K562 (cell line): ENCODE measurements at regions not wholly inside any gene's neighbourhood (a gene's known extent, or its start where the extent isn't known, plus 50 kb on each side); places are given as distances from the start of the nearest gene placed in this dataset.
A peak's percentile ranks its signal among the peaks of the same experiment; 100 is the strongest.

ENCODE experiments used
- ATAC-seq: fragments of 200-7000 bp; cut with Tn5 transposase; 3 replicates; pipeline ENCODE4 v1.9.1; 2020; ENCODE audit warnings: moderate library complexity
- BruUV-seq: library from RNA; stranded (reverse); fragments of 400-500 nt; replicated peaks from 2 replicates; lab custom pipeline; 2021; lab: Mats Ljungman, UMichigan
- CTCF ChIA-PET: fragments of 300-600 bp; formaldehyde crosslinking; extraction: SDS; loops from one replicate; lab custom pipeline; 2021; ENCODE audit warnings: low intra/inter-chr PET ratio; lab: Yijun Ruan, JAX
- POLR2A ChIA-PET: fragments of 300-600, 350-650 bp; sonication (Branson Sonifier 250); formaldehyde crosslinking; extraction: SDS; loops from one replicate; lab custom pipeline; 2021; ENCODE audit warnings: antibody characterized with exemption, inconsistent platforms; lab: Yijun Ruan, JAX
- DNase-seq, 4 experiments: peaks; one replicate each; pipeline versions ENCODE4 v3.0.0 to v3.0.0-alpha.2; 2011 to 2018; ENCODE audit warnings: low spot score in 3 of 4, mixed read lengths in 3 of 4; ENCODE audit errors: extremely low read depth in 1 of 4
- FAIRE-seq: peaks from 2 replicates; lab custom pipeline; 2011; peaks lifted over from hg19 to GRCh38; lab: Jason Lieb, UNC
- H2AFZ ChIP-seq: 2 replicates; pipeline ENCODE4 v1.6.0; 2011; ENCODE audit warnings: low read depth, low read length, control low read depth, inconsistent platforms
- H3K27ac ChIP-seq: fragments of 200-600 bp; 3 replicates; pipeline ENCODE4 v1.8.0; 2011; ENCODE audit warnings: low read depth, mild to moderate bottlenecking, control low read depth, inconsistent platforms, low read length, moderate library complexity, mixed read lengths; ENCODE audit errors: extremely low read depth
- H3K27me3 ChIP-seq, 2 experiments: fragments of 300-600 bp in 1 of 2; 2 replicates in 1 of 2; 3 replicates in 1 of 2; pipeline versions ENCODE4 v1.6.0 to v1.8.0; 2011; ENCODE audit warnings: inconsistent platforms in 2 of 2, low read length in 2 of 2, mild to moderate bottlenecking in 1 of 2, mixed read lengths in 1 of 2, moderate library complexity in 1 of 2; ENCODE audit not compliant: control insufficient read depth in 2 of 2, insufficient read depth in 2 of 2
- H3K36me3 ChIP-seq: fragments of 300-600 bp; 3 replicates; pipeline ENCODE4 v1.8.0; 2011; ENCODE audit warnings: mild to moderate bottlenecking, low read length, inconsistent platforms; ENCODE audit not compliant: control insufficient read depth, insufficient read depth
- H3K4me1 ChIP-seq, 2 experiments: fragments of 200-600 bp in 1 of 2; replicated peaks in 1 of 2; 2 replicates in 1 of 2; 3 replicates in 1 of 2; pipeline versions ENCODE4 v1.5.1 to v1.8.0; 2011; ENCODE audit warnings: inconsistent platforms in 2 of 2, low read length in 2 of 2, mild to moderate bottlenecking in 1 of 2, mixed read lengths in 1 of 2, moderate library complexity in 1 of 2; ENCODE audit not compliant: control insufficient read depth in 2 of 2, insufficient read depth in 2 of 2
- H3K4me2 ChIP-seq: 2 replicates; pipeline ENCODE4 v1.6.1; 2011; ENCODE audit warnings: low read length, control low read depth, inconsistent platforms, mixed read lengths; ENCODE audit not compliant: insufficient read depth
- H3K4me3 ChIP-seq: fragments of 200-600 bp; sonication (generic), shearing (Covaris generic); 2 replicates; pipeline ENCODE4 v1.5.1; 2016; ENCODE audit warnings: control low read depth, inconsistent platforms
- H3K79me2 ChIP-seq: fragments of 200-600 bp; 3 replicates; pipeline ENCODE4 v1.8.0; 2011; ENCODE audit warnings: low read length, inconsistent platforms; ENCODE audit not compliant: control insufficient read depth, insufficient read depth
- H3K9ac ChIP-seq, 2 experiments: 2 replicates each; pipeline versions ENCODE4 v1.6.0 to v1.6.1; 2011; ENCODE audit warnings: low read depth in 2 of 2, low read length in 2 of 2, control low read depth in 1 of 2, inconsistent platforms in 1 of 2, mild to moderate bottlenecking in 1 of 2, mixed read lengths in 1 of 2; ENCODE audit not compliant: insufficient read depth in 1 of 2
- H3K9me1 ChIP-seq: one replicate; pipeline ENCODE4 v1.6.0; 2011; ENCODE audit warnings: inconsistent platforms, mild to moderate bottlenecking, low read length, moderate library complexity; ENCODE audit not compliant: control insufficient read depth, insufficient read depth
- H3K9me3 ChIP-seq: replicated peaks from 2 replicates; pipeline ENCODE4 v1.5.1; 2011; ENCODE audit warnings: low read depth, low read length, inconsistent platforms; ENCODE audit not compliant: control insufficient read depth, insufficient read depth
- H4K20me1 ChIP-seq: replicated peaks from 2 replicates; pipeline ENCODE4 v1.6.1; 2011; ENCODE audit warnings: low read length, inconsistent platforms, mixed read lengths; ENCODE audit not compliant: control insufficient read depth, insufficient read depth
- CEBPG ChIP-seq, 3 experiments: fragments of 200-800 bp in 1 of 3; sonication (Bioruptor generic) in 1 of 3; sonication (generic) in 1 of 3; formaldehyde crosslinking in 1 of 3; IDR thresholded peaks in 2 of 3; conservative IDR thresholded peaks in 1 of 3; 2 replicates each; pipeline versions ENCODE4 v1.6.1 to v1.8.0; 2016 to 2022; ENCODE audit warnings: missing compliant biosample characterization in 2 of 3, missing genetic modification characterization in 2 of 3, mild to moderate bottlenecking in 1 of 3, missing genetic modification reagents in 1 of 3
- E2F3 ChIP-seq: fragments of 250-450 bp; sonication (Bioruptor Pico); IDR thresholded peaks from 2 replicates; pipeline ENCODE4 v1.4.0; 2020; ENCODE audit warnings: mild to moderate bottlenecking
- NR2C1 ChIP-seq, 2 experiments: fragments of 450-650 bp; IDR thresholded peaks; 2 replicates each; pipeline ENCODE4 v1.6.1; 2017; ENCODE audit warnings: mild to moderate bottlenecking in 2 of 2, antibody characterized with exemption in 1 of 2, inconsistent platforms in 1 of 2, missing compliant biosample characterization in 1 of 2, missing genetic modification characterization in 1 of 2
- SAFB ChIP-seq: fragments of 200-400 bp; formaldehyde crosslinking; IDR thresholded peaks from 2 replicates; pipeline ENCODE4 v1.6.1; 2017; ENCODE audit warnings: low read depth, low read length, borderline replicate concordance
- SLC30A9 ChIP-seq: fragments of 250-450 bp; sonication (Bioruptor Pico); IDR thresholded peaks from 2 replicates; pipeline ENCODE4 v1.8.0; 2022; ENCODE audit warnings: mild to moderate bottlenecking, moderate library complexity
- ZNF444 ChIP-seq: fragments of 250-450 bp; sonication (Bioruptor Pico); IDR thresholded peaks from 2 replicates; pipeline ENCODE4 v1.4.0; 2020; ENCODE audit warnings: mild to moderate bottlenecking, moderate library complexity
- ZNF449 ChIP-seq: fragments of 250-450 bp; sonication (Bioruptor Pico); IDR thresholded peaks from 2 replicates; pipeline ENCODE4 v1.8.0; 2022; ENCODE audit warnings: moderate library complexity, mild to moderate bottlenecking, inconsistent platforms
- WGBS: fragments of 100-300 bp; shearing (Covaris generic); methylation state at CpG from one replicate; pipeline ENCODE4 v1.1.6; 2016; ENCODE audit warnings: low coverage, mixed read lengths; ENCODE audit not compliant: insufficient coverage; ENCODE audit errors: missing lambda C conversion rate; 5-methylcytosine and 5-hydroxymethylcytosine counted together
- in situ Hi-C: fragments of 300-500 bp; cut with MboI; formaldehyde crosslinking; loops from 4 replicates; pipeline ENCODE4 v1.15.0; 2018; ENCODE audit warnings: inconsistent platforms, mixed read lengths
- intact Hi-C: fragments of 100-400 bp; cut with micrococcal nuclease; formaldehyde crosslinking; loops from 2 replicates; pipeline ENCODE4 v1.14.2; 2022
- TF ChIP-seq, protein P1 (sequence below), 2 experiments: IDR thresholded peaks in 1 of 2; conservative IDR thresholded peaks in 1 of 2; 2 replicates each; pipeline ENCODE4 v1.6.1; 2016; ENCODE audit warnings: low read depth in 2 of 2, mild to moderate bottlenecking in 1 of 2, missing compliant biosample characterization in 1 of 2, missing genetic modification characterization in 1 of 2, moderate library complexity in 1 of 2

GRCh38 chr16:50458667-50459495 is 89.3 kb upstream of the NKD1 start:
- intact Hi-C loops, result no loop called here
- no peak overlapping the region for H3K4me2 ChIP-seq
- no peaks in the 10 kb centered on the region; a peak in 1 of 5 replicates for H3K4me1 ChIP-seq
- peaks cover 33 to 57% of the 10 kb centered on the region in 2 experiments for H3K27me3 ChIP-seq
- BruUV-seq, result no TSS peak
- H3K27ac ChIP-seq, result no peak overlapping the region
- no peak overlapping the region for H3K4me3 ChIP-seq
- ATAC-seq (no peak), FAIRE-seq (no peak), DNase-seq (no peak)
- no peaks in the 10 kb centered on the region for H3K9me1 ChIP-seq
- H3K79me2 ChIP-seq, result no peaks in the 10 kb centered on the region
- H3K9me3 ChIP-seq, result no peaks in the 10 kb centered on the region
- TF ChIP-seq CEBPG (CRISPR knock-in tag; IDR thresholded peaks at IDR 0.05) (no peak), CEBPG (tag; conservative IDR thresholded peaks at IDR 0.05 in 1 of 2, IDR thresholded peaks at IDR 0.05 in 1 of 2) (0 out of 4 replicates have a peak, but pooled peaks have one; percentile 9 to 20), NR2C1 (IDR thresholded peaks at IDR 0.05) (no peak), NR2C1 (tag; IDR thresholded peaks at IDR 0.05) (no peak)
- WGBS, result 2% methylated on average over 16 of the region's 16 CpGs
- in situ Hi-C loops, result no loop called here
- no peak overlapping the region for H3K9ac ChIP-seq
- H3K36me3 ChIP-seq, result no peaks in the 10 kb centered on the region
- H4K20me1 ChIP-seq, result 0 out of 2 replicates have a peak, but pooled peaks cover 4% of the 10 kb centered on the region
- ChIA-PET CTCF (no interaction called here), POLR2A (no interaction called here)
- H2AFZ ChIP-seq, result no peak overlapping the region

DNA sequence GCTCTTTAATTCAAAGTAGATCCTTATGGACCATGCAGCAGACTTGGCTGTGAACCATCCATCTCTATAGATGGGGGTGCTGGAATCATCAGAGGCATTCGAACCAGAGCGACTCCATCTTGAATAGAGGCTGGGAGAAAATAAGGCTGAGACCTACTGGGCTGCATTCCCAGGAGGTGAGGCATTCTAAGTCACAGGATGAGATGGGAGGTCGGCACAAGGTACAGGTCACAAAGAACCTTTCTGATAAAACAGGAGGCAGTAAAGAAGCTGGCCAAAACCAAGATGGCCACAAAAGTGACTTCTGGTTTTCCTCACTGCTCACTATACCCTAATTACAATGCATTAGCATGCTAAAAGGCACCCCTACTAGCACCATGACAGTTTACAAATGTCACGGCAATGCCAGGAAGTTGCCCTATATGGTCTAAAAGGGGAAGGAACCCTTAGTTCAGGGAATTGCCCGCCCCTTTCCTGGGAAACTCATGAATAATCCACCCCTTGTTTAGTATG is 89.2 kb upstream of the BRD7 start:
- intact Hi-C loops (no loop called here), in situ Hi-C loops (no loop called here)
- H3K36me3 ChIP-seq, result no peaks in the 10 kb centered on the region
- WGBS, result 2% methylated on average over 5 of the region's 5 CpGs
- peak overlapping the region; percentile 32; the same call in 1 of the 2 replicates for H2AFZ ChIP-seq
- ATAC-seq, result peak; percentile 30; the same call in 2 of the 3 replicates
- no peaks in the 10 kb centered on the region for H3K79me2 ChIP-seq
- no peaks in the 10 kb centered on the region; a peak in 1 of 5 replicates for H3K4me1 ChIP-seq
- H3K9me3 ChIP-seq, result no peaks in the 10 kb centered on the region
- H3K4me3 ChIP-seq, result no peak overlapping the region
- no peak overlapping the region for H3K27ac ChIP-seq
- H3K9me1 ChIP-seq, result no peaks in the 10 kb centered on the region
- no peak overlapping the region for H3K4me2 ChIP-seq
- POLR2A ChIA-PET, result no interaction called here
- H3K9ac ChIP-seq, result no peak overlapping the region
- peak; percentile 11 for FAIRE-seq
- H4K20me1 ChIP-seq, result 0 out of 2 replicates have a peak, but pooled peaks cover 4% of the 10 kb centered on the region
- BruUV-seq, result no TSS peak
- H3K27me3 ChIP-seq, result peaks cover 28 to 60% of the 10 kb centered on the region in 2 experiments
- DNase-seq, result no peak
- CTCF ChIA-PET, result no interaction called here
- TF ChIP-seq ZNF449 (CRISPR knock-in tag), result peak; percentile 94
- peak; percentile 53; the same call in 1 of the 2 replicates for TF ChIP-seq ZNF444 (CRISPR knock-in tag)
- TF ChIP-seq E2F3, result peak; percentile 87
- TF ChIP-seq SLC30A9 (CRISPR knock-in tag), result no peak
- TF ChIP-seq SAFB, result no peak
- TF ChIP-seq, protein P1, sequence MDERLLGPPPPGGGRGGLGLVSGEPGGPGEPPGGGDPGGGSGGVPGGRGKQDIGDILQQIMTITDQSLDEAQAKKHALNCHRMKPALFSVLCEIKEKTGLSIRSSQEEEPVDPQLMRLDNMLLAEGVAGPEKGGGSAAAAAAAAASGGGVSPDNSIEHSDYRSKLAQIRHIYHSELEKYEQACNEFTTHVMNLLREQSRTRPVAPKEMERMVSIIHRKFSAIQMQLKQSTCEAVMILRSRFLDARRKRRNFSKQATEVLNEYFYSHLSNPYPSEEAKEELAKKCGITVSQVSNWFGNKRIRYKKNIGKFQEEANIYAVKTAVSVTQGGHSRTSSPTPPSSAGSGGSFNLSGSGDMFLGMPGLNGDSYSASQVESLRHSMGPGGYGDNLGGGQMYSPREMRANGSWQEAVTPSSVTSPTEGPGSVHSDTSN (CRISPR knock-in tag; IDR thresholded peaks at IDR 0.05; ENCODE audit: low read depth), result no peak
- TF ChIP-seq, protein P1 (tag; conservative IDR thresholded peaks at IDR 0.05; ENCODE audit: low read depth), result peak; percentile 54
